Natural killer cell (primary cell): ENCODE measurements at regions not wholly inside any gene's neighbourhood (a gene's known extent, or its start where the extent isn't known, plus 50 kb on each side); places are given as distances from the start of the nearest gene placed in this dataset.
A peak's percentile ranks its signal among the peaks of the same experiment; 100 is the strongest.
"Not testable (repeated sequence)": the region's sequence is repeated elsewhere in the genome, so short reads cannot be mapped to it uniquely, and the experiment has no call there.

Experiments
- ATAC-seq, 3 donors: fragments of 150-1000 bp in 2 of 3; fragments of 200-7000 bp in 1 of 3; cut with Tn5 transposase; 1 replicate in 1 of 3; 2 replicates in 2 of 3; pipeline ENCODE4 v1.10.0; 2021; ENCODE audit warnings: mild to moderate bottlenecking in 2 of 3, moderate library complexity in 2 of 3
- DNase-seq, 2 donors: peaks; one replicate each; pipeline versions ENCODE4 v3.0.0 to v3.0.0-alpha.2; 2013 to 2021; ENCODE audit warnings: mixed read lengths in 1 of 2
- H3K27ac ChIP-seq: one replicate; pipeline ENCODE4 v1.5.1; 2013; ENCODE audit warnings: mild to moderate bottlenecking, low read length
- H3K27me3 ChIP-seq: one replicate; pipeline ENCODE4 v1.6.1; 2013; ENCODE audit warnings: low read length; ENCODE audit not compliant: control insufficient read depth, insufficient read depth
- H3K36me3 ChIP-seq: one replicate; pipeline ENCODE4 v1.6.1; 2013; ENCODE audit warnings: low read length; ENCODE audit not compliant: control insufficient read depth, insufficient read depth
- H3K4me1 ChIP-seq: one replicate; pipeline ENCODE4 v1.6.1; 2013; ENCODE audit warnings: low read length; ENCODE audit not compliant: control insufficient read depth, insufficient read depth
- H3K4me3 ChIP-seq: one replicate; pipeline ENCODE4 v1.5.1; 2013; ENCODE audit warnings: low read length
- H3K9me3 ChIP-seq: one replicate; pipeline ENCODE4 v1.6.1; 2013; ENCODE audit warnings: low read length; ENCODE audit not compliant: control insufficient read depth, insufficient read depth
- H3K27ac Mint-ChIP-seq, 2 donors: one replicate each; pipeline ENCODE4 v1.8.0; 2022; ENCODE audit warnings: mild to moderate bottlenecking in 2 of 2, mixed read lengths in 2 of 2, moderate library complexity in 1 of 2
- H3K27me3 Mint-ChIP-seq, 2 donors: one replicate each; pipeline ENCODE4 v1.8.0; 2022; ENCODE audit warnings: low read depth in 2 of 2, mixed read lengths in 2 of 2
- H3K36me3 Mint-ChIP-seq: one replicate; pipeline ENCODE4 v1.8.0; 2022; ENCODE audit warnings: mixed read lengths
- H3K4me1 Mint-ChIP-seq, 2 donors: one replicate each; pipeline ENCODE4 v1.8.0; 2022; ENCODE audit warnings: mixed read lengths in 2 of 2
- H3K4me3 Mint-ChIP-seq: one replicate; pipeline ENCODE4 v1.8.0; 2022; ENCODE audit warnings: mild to moderate bottlenecking, moderate library complexity, mixed read lengths
- H3K9me3 Mint-ChIP-seq, 2 donors: one replicate each; pipeline ENCODE4 v1.8.0; 2022; ENCODE audit warnings: mixed read lengths in 2 of 2
- CTCF ChIP-seq: fragments of 200-600 bp; IDR thresholded peaks from one replicate; pipeline ENCODE4 v1.8.0; 2022; ENCODE audit warnings: antibody characterized with exemption
- WGBS: methylation state at CpG from one replicate; pipeline ENCODE4 v1.1.7; 2013; ENCODE audit warnings: missing lambda C conversion rate; ENCODE audit not compliant: insufficient coverage; 5-methylcytosine and 5-hydroxymethylcytosine counted together
- intact Hi-C: fragments of 100-400 bp; cut with micrococcal nuclease; formaldehyde crosslinking; loops from one replicate; pipeline ENCODE4 v1.14.2; 2022

- H3K4me3 ChIP-seq, ATAC-seq, H3K9me3 Mint-ChIP-seq, H3K27me3 ChIP-seq, intact Hi-C loops, H3K9me3 ChIP-seq, H3K27ac ChIP-seq, DNase-seq, H3K4me3 Mint-ChIP-seq, H3K36me3 ChIP-seq, H3K27me3 Mint-ChIP-seq: not testable (repeated sequence)
- Mint-ChIP-seq H3K36me3 (peaks cover 16% of the 10 kb centered on the region), H3K27ac (peak overlapping the region in 1 of 2 donors; percentile 93), H3K4me1 (peaks cover 61 to 64% of the 10 kb centered on the region in 2 donors)
- 96% methylated on average over 39 of the region's 47 CpGs for WGBS
- H3K4me1 ChIP-seq, result peaks cover 19% of the 10 kb centered on the region
These were observed 56.6 kb downstream of the CHST2 start for GRCh38 chr3:143175940-143176894.

- H3K4me3 Mint-ChIP-seq, DNase-seq, H3K4me3 ChIP-seq, H3K27ac ChIP-seq, H3K36me3 ChIP-seq, ATAC-seq, H3K27ac Mint-ChIP-seq, H3K27me3 Mint-ChIP-seq, H3K9me3 Mint-ChIP-seq, H3K9me3 ChIP-seq, intact Hi-C loops, H3K27me3 ChIP-seq: not testable (repeated sequence)
- Mint-ChIP-seq H3K4me1 (peaks cover 60 to 61% of the 10 kb centered on the region in 2 donors), H3K36me3 (peaks cover 15% of the 10 kb centered on the region)
- 89% methylated on average over 2 of the region's 6 CpGs for WGBS
- peaks cover 13% of the 10 kb centered on the region for H3K4me1 ChIP-seq
These were observed 58.4 kb downstream of the CHST2 start for GRCh38 chr3:143177965-143178364.

- H3K27me3 Mint-ChIP-seq, H3K4me3 Mint-ChIP-seq, H3K9me3 ChIP-seq, H3K27ac ChIP-seq, ATAC-seq, H3K9me3 Mint-ChIP-seq, H3K36me3 Mint-ChIP-seq, H3K36me3 ChIP-seq, DNase-seq, H3K27me3 ChIP-seq, intact Hi-C loops, H3K4me3 ChIP-seq: not testable (repeated sequence)
- Mint-ChIP-seq H3K4me1 (peaks cover 50 to 52% of the 10 kb centered on the region in 2 donors), H3K27ac (peak overlapping the region in 1 of 2 donors; percentile 78)
- 100% methylated on average over 1 of the region's 3 CpGs for WGBS
- H3K4me1 ChIP-seq, result peaks cover 15% of the 10 kb centered on the region
These were observed 59.4 kb downstream of the CHST2 start for GRCh38 chr3:143178775-143179548.

GRCh38 chr3:143179603-143180002 is 60.0 kb downstream of the CHST2 start:
- Mint-ChIP-seq H3K4me3 (no peak overlapping the region), H3K9me3 (peaks cover 0 to 3% of the 10 kb centered on the region in 2 donors), H3K27ac (peak overlapping the region in 1 of 2 donors; percentile 78), H3K4me1 (peaks cover 43 to 46% of the 10 kb centered on the region in 2 donors), H3K27me3 (no peaks in the 10 kb centered on the region), H3K36me3 (no peaks in the 10 kb centered on the region)
- Histone ChIP-seq H3K27ac (no peak overlapping the region), H3K27me3 (no peaks in the 10 kb centered on the region), H3K4me1 (peaks cover 16% of the 10 kb centered on the region), H3K4me3 (no peak overlapping the region), H3K9me3 (no peaks in the 10 kb centered on the region), H3K36me3 (no peaks in the 10 kb centered on the region)
- intact Hi-C loops, result loop anchor here (2.0 kb wide), 1 partner anchor 53 kb away; no protein-coding TSS in a partner anchor
- DNase-seq, result no peak
- TF ChIP-seq CTCF, result no peak
- 62% methylated on average over 2 of the region's 5 CpGs for WGBS
- no peak for ATAC-seq

- Mint-ChIP-seq H3K4me1 (peaks cover 34 to 35% of the 10 kb centered on the region in 2 donors), H3K27ac (peak overlapping the region in 1 of 2 donors; percentile 78), H3K4me3 (peak overlapping the region; percentile 30)
- intact Hi-C loops, result loop anchor here (2.0 kb wide), 1 partner anchor 54 kb away; no protein-coding TSS in a partner anchor
- not testable (repeated sequence) for H3K9me3 ChIP-seq, H3K4me3 ChIP-seq, H3K27me3 Mint-ChIP-seq, H3K27me3 ChIP-seq, H3K36me3 Mint-ChIP-seq, H3K9me3 Mint-ChIP-seq, H3K27ac ChIP-seq, DNase-seq, H3K36me3 ChIP-seq, ATAC-seq
- peaks cover 11% of the 10 kb centered on the region for H3K4me1 ChIP-seq
- 81% methylated on average over 2 of the region's 2 CpGs for WGBS
These were observed 61.3 kb downstream of the CHST2 start for GRCh38 chr3:143180860-143181259.

GRCh38 chr3:143181977-143182376 is 62.4 kb downstream of the CHST2 start:
- H3K4me3 Mint-ChIP-seq, result not testable (repeated sequence)
- intact Hi-C loops, result loop anchor here (2.0 kb wide), 2 partner anchors 13 to 55 kb away; no protein-coding TSS in a partner anchor

More at GRCh38 chr3:143181977-143182376, 62.4 kb downstream of the CHST2 start:
- H3K4me1 Mint-ChIP-seq, result peaks cover 34 to 35% of the 10 kb centered on the region in 2 donors
- not testable (repeated sequence) for H3K36me3 Mint-ChIP-seq, H3K27ac ChIP-seq, H3K27me3 Mint-ChIP-seq, H3K9me3 Mint-ChIP-seq, H3K36me3 ChIP-seq, DNase-seq, H3K4me3 ChIP-seq, ATAC-seq, H3K27ac Mint-ChIP-seq, H3K27me3 ChIP-seq, H3K9me3 ChIP-seq
- no CpG with 5 or more reads among the region's 1 CpG for WGBS
- peaks cover 11% of the 10 kb centered on the region for H3K4me1 ChIP-seq
